ENCODE measurements at regions not wholly inside any gene's neighbourhood (a gene's known extent, or its start where the extent isn't known, plus 50 kb on each side); places are given as distances from the start of the nearest gene placed in this dataset.
A peak's percentile ranks its signal among the peaks of the same experiment; 100 is the strongest.

DNA sequence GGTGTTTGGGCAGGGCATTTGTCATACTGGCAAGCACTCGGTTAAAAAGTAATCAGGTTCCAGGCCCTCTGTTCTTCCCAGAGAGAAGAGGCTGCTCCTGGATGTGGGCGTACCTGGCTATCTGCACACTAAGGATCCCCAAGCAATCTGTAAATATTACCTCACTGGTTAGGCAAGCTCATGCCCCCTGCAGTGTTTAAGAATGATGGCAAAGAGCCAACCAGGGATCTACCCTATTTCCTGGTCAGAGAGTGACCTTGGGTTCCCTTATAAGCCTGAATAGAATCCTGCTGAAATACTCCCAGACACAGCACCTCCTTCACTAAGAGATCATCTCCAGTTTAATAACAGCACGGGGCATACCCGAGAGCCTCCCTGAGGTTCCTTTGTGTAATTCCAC lies 181.2 kb downstream of the PIK3R1 start (continued):
- no peak for TF ChIP-seq PRPF4 (IDR thresholded peaks at IDR 0.05; ENCODE audit: low read depth, low read length, poor library complexity, severe bottlenecking)
- TF ChIP-seq HDAC2 (CRISPR knock-in tag; IDR thresholded peaks at IDR 0.05) = peak; percentile 49; the same call in 1 of the 2 replicates
- TF ChIP-seq, protein P1, sequence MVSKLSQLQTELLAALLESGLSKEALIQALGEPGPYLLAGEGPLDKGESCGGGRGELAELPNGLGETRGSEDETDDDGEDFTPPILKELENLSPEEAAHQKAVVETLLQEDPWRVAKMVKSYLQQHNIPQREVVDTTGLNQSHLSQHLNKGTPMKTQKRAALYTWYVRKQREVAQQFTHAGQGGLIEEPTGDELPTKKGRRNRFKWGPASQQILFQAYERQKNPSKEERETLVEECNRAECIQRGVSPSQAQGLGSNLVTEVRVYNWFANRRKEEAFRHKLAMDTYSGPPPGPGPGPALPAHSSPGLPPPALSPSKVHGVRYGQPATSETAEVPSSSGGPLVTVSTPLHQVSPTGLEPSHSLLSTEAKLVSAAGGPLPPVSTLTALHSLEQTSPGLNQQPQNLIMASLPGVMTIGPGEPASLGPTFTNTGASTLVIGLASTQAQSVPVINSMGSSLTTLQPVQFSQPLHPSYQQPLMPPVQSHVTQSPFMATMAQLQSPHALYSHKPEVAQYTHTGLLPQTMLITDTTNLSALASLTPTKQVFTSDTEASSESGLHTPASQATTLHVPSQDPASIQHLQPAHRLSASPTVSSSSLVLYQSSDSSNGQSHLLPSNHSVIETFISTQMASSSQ (IDR thresholded peaks at IDR 0.05; ENCODE audit: low read depth) = no peak
- TF ChIP-seq, protein P1 (CRISPR knock-in tag; IDR thresholded peaks at IDR 0.05; ENCODE audit: borderline replicate concordance) = 0 out of 2 replicates have a peak, but pooled peaks have one; percentile 26
- TF ChIP-seq, protein P2, sequence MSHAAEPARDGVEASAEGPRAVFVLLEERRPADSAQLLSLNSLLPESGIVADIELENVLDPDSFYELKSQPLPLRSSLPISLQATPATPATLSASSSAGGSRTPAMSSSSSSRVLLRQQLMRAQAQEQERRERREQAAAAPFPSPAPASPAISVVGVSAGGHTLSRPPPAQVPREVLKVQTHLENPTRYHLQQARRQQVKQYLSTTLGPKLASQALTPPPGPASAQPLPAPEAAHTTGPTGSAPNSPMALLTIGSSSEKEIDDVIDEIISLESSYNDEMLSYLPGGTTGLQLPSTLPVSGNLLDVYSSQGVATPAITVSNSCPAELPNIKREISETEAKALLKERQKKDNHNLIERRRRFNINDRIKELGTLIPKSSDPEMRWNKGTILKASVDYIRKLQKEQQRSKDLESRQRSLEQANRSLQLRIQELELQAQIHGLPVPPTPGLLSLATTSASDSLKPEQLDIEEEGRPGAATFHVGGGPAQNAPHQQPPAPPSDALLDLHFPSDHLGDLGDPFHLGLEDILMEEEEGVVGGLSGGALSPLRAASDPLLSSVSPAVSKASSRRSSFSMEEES (CRISPR knock-in tag; IDR thresholded peaks at IDR 0.05) = 0 out of 2 replicates have a peak, but pooled peaks have one; percentile 56
- TF ChIP-seq JUN (CRISPR knock-in tag; IDR thresholded peaks at IDR 0.05) = 0 out of 2 replicates have a peak, but pooled peaks have one; percentile 50
- TF ChIP-seq ZNF816 (CRISPR knock-in tag; IDR thresholded peaks at IDR 0.05; ENCODE audit: borderline replicate concordance) = 0 out of 2 replicates have a peak, but pooled peaks have one; percentile 27
- no peak for TF ChIP-seq KLF16 (CRISPR knock-in tag; IDR thresholded peaks at IDR 0.05)
- TF ChIP-seq KDM6A (CRISPR knock-in tag; IDR thresholded peaks at IDR 0.05; ENCODE audit: low read depth) = no peak
- TF ChIP-seq ZNF432 (CRISPR knock-in tag; IDR thresholded peaks at IDR 0.05; ENCODE audit: borderline replicate concordance) = no peak
- peak; percentile 25; the same call in 1 of the 2 replicates for TF ChIP-seq SOX5 (CRISPR knock-in tag; IDR thresholded peaks at IDR 0.05; ENCODE audit: borderline replicate concordance)
- TF ChIP-seq CEBPG (CRISPR knock-in tag; IDR thresholded peaks at IDR 0.05) = peak; percentile 86
- peak; percentile 52; the same call in 1 of the 2 replicates for TF ChIP-seq ZNF331 (CRISPR knock-in tag; IDR thresholded peaks at IDR 0.05)
- TF ChIP-seq PAX8 (CRISPR knock-in tag; IDR thresholded peaks at IDR 0.05; ENCODE audit: borderline replicate concordance) = no peak
- no peak for TF ChIP-seq SNRNP70 (IDR thresholded peaks at IDR 0.05; ENCODE audit: low read depth, low read length)
- peak; percentile 61; the same call in 1 of the 2 replicates for TF ChIP-seq PHF21A (CRISPR knock-in tag; IDR thresholded peaks at IDR 0.05)
- TF ChIP-seq, protein P3, sequence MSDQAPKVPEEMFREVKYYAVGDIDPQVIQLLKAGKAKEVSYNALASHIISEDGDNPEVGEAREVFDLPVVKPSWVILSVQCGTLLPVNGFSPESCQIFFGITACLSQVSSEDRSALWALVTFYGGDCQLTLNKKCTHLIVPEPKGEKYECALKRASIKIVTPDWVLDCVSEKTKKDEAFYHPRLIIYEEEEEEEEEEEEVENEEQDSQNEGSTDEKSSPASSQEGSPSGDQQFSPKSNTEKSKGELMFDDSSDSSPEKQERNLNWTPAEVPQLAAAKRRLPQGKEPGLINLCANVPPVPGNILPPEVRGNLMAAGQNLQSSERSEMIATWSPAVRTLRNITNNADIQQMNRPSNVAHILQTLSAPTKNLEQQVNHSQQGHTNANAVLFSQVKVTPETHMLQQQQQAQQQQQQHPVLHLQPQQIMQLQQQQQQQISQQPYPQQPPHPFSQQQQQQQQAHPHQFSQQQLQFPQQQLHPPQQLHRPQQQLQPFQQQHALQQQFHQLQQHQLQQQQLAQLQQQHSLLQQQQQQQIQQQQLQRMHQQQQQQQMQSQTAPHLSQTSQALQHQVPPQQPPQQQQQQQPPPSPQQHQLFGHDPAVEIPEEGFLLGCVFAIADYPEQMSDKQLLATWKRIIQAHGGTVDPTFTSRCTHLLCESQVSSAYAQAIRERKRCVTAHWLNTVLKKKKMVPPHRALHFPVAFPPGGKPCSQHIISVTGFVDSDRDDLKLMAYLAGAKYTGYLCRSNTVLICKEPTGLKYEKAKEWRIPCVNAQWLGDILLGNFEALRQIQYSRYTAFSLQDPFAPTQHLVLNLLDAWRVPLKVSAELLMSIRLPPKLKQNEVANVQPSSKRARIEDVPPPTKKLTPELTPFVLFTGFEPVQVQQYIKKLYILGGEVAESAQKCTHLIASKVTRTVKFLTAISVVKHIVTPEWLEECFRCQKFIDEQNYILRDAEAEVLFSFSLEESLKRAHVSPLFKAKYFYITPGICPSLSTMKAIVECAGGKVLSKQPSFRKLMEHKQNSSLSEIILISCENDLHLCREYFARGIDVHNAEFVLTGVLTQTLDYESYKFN (CRISPR knock-in tag; conservative IDR thresholded peaks at IDR 0.05) = peak; percentile 46
- TF ChIP-seq, protein P4, sequence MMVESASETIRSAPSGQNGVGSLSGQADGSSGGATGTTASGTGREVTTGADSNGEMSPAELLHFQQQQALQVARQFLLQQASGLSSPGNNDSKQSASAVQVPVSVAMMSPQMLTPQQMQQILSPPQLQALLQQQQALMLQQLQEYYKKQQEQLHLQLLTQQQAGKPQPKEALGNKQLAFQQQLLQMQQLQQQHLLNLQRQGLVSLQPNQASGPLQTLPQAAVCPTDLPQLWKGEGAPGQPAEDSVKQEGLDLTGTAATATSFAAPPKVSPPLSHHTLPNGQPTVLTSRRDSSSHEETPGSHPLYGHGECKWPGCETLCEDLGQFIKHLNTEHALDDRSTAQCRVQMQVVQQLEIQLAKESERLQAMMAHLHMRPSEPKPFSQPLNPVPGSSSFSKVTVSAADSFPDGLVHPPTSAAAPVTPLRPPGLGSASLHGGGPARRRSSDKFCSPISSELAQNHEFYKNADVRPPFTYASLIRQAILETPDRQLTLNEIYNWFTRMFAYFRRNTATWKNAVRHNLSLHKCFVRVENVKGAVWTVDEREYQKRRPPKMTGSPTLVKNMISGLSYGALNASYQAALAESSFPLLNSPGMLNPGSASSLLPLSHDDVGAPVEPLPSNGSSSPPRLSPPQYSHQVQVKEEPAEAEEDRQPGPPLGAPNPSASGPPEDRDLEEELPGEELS (CRISPR knock-in tag; IDR thresholded peaks at IDR 0.05) = peak; percentile 40

All from HepG2 (cell line).